HAP-1 (cell line): ENCODE measurements at regions not wholly inside any gene's neighbourhood (a gene's known extent, or its start where the extent isn't known, plus 50 kb on each side); places are given as distances from the start of the nearest gene placed in this dataset.

ENCODE experiments used
- DNase-seq, 2 experiments: peaks; one replicate each; pipeline ENCODE4 v3.0.0-alpha.2; 2016 to 2020; ENCODE audit warnings: low spot score in 2 of 2
- H3K27me3 ChIP-seq: fragments of 250-450 bp; sonication (Bioruptor Pico); 2 replicates; pipeline ENCODE4 v1.5.1; 2020; ENCODE audit warnings: low read depth, mild to moderate bottlenecking, moderate library complexity
- H3K36me3 ChIP-seq: fragments of 250-450 bp; sonication (Bioruptor Pico); replicated peaks from 2 replicates; pipeline ENCODE4 v1.5.1; 2020; ENCODE audit warnings: mild to moderate bottlenecking
- H3K4me1 ChIP-seq: fragments of 250-450 bp; sonication (Bioruptor Pico); 2 replicates; pipeline ENCODE4 v1.5.1; 2020; ENCODE audit warnings: mild to moderate bottlenecking
- H3K4me3 ChIP-seq: fragments of 250-450 bp; sonication (Bioruptor Pico); 2 replicates; pipeline ENCODE4 v1.5.1; 2020; ENCODE audit warnings: mild to moderate bottlenecking, moderate library complexity
- H3K9me3 ChIP-seq: fragments of 250-450 bp; sonication (Bioruptor Pico); 2 replicates; pipeline ENCODE4 v1.5.1; 2020; ENCODE audit warnings: mild to moderate bottlenecking, moderate library complexity
- in situ Hi-C: fragments of 300-500 bp; cut with MboI; formaldehyde crosslinking; loops from 3 replicates; pipeline ENCODE4 v1.14.3; 2020; ENCODE audit warnings: low sequenced_read_pairs, inconsistent platforms, mixed read lengths

DNA sequence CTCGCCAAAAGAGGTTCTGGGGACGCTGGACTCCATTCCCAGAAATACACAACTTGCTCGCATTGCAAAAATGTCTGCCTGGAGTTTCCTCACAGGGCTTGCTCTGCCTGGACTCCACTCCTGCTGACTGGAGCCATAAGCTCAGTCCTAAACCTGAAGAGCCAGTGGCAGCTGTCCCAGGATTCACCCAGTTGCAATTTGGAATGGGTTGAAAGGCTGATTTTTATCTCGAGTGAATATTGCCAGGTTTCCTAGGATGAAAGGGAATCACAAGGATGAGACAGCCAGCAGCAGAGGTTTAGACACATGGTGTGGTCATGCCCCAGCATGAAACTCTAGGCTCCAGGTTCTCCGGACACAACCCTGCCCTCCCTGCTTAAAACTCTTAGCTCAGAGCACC is 223.3 kb downstream of the BMP7 start:
- no peaks in the 10 kb centered on the region for H3K9me3 ChIP-seq
- DNase-seq = no peak
- in situ Hi-C loops = no loop called here
- H3K4me3 ChIP-seq = no peak overlapping the region
- 0 out of 2 replicates have a peak, but pooled peaks cover 2% of the 10 kb centered on the region for H3K4me1 ChIP-seq
- no peaks in the 10 kb centered on the region for H3K36me3 ChIP-seq
- peaks cover 3% of the 10 kb centered on the region for H3K27me3 ChIP-seq

DNA sequence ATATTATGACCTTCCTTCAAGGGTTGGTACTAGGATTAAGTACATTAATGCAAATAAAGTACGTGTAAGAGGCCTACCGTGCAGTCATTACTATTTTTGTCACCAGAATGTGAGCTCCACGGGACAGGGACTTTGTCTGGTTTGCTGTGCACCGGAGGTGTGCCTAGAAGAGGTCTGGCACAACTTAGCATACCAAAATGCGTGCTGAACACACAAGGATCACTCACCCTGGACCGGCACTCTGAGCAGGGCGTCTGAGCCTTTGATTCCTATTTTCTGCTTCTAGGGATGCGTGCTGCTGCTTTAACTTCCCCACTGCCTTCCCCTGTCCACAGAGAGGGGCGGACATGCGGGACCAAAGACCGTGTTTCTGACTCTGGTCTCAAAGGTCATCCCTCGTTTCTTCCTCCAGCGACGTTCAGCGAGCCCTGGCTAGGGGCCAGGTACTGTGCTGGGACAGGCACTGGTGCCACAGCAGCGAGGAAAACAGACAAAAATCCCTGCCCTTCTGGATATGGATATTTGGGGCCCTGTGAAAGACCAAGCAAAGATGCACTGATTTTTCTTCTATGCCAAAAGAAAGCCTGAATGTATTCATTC is 222.7 kb downstream of the BMP7 start:
- DNase-seq = no peak
- H3K27me3 ChIP-seq = peaks cover 3% of the 10 kb centered on the region
- no peaks in the 10 kb centered on the region for H3K9me3 ChIP-seq
- in situ Hi-C loops = no loop called here
- 0 out of 2 replicates have a peak, but pooled peaks cover 3% of the 10 kb centered on the region for H3K4me1 ChIP-seq
- no peaks in the 10 kb centered on the region for H3K36me3 ChIP-seq
- no peak overlapping the region for H3K4me3 ChIP-seq

DNA sequence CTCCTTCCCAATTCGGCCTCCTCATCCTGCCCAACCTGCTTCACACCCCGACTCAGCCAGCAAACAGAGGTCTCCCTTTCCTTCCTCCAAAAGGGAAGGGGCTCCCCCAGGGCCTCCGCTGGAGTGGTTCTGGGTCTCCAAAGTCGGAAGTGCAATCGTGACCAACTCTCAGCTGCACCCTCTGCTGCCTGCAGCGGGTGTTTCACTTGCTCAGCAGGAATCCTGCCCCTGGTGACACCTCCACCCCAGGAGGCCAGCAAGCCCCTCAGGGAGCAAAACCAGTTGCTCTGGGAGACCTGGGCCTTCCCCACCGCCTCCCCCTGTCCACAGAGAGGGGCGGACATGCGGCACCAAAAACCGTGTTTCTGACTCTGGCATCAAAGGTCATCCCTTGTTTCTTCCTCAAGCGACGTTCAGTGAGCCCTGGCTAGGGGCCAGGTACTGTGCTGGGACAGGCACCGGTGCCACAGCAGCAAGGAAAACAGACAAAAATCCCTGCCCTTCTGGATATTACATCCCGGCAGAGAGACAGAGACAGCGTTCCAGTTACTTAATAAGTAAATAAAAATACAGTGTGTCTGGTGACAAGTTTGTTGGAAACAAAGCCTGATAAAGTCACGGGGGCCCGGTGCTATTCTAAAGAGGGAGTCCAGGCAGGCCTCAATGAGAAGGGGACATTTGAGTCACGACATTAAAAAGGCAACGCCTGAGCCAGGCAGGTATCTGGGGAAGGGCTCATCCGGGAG is 219.0 kb downstream of the BMP7 start:
- in situ Hi-C loops = no loop called here
- no peaks in the 10 kb centered on the region for H3K9me3 ChIP-seq
- no peaks in the 10 kb centered on the region; the same call in 1 of the 2 replicates for H3K27me3 ChIP-seq
- H3K4me3 ChIP-seq = no peak overlapping the region
- no peaks in the 10 kb centered on the region for H3K36me3 ChIP-seq
- peak in 1 of 2 experiments; percentile 32 for DNase-seq
- H3K4me1 ChIP-seq = 0 out of 2 replicates have a peak, but pooled peaks cover 3% of the 10 kb centered on the region

DNA sequence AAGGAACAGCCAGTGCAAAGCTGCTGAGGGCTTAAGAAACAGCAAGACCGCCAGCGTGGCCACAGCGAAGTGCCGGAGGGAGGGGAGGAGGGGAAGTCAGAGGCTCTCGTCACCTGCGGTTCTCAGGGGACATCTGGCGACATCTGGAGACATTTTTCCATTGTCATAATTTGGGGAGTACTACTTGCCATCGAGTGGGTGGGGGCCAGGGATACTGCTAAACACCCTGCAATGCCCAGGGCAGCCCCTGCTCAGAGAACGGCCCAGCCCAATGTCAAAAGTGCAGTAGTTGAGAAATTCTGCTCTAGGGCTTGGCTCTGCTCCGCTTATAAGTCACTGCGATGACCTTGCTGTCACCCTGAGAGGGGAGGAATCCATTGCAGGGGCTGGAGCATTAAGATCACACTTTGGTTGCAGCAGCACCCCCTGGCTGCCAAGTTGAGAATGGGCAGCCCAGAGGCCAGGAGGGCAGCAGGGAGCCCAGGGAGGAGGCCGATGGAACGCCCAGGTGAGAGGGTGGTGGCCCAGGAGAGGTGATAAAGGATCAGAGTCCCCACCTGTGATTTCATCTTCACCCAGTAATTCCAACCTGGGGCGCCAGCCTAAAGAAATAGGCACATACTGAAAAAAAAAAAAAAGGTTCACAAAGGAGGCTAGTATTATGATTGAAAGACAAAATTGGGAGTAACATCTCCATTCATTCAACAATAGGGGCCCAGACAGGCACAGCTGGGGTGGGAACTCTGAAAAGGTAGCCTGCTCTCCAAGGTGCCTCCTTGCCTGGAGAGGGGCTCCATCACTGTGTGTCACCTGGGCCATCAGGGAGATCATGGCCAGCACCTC is 218.2 kb downstream of the BMP7 start:
- DNase-seq = peak; percentile 32 to 73
- 0 out of 2 replicates have a peak, but pooled peaks cover 3% of the 10 kb centered on the region for H3K4me1 ChIP-seq
- H3K27me3 ChIP-seq = no peaks in the 10 kb centered on the region
- in situ Hi-C loops = no loop called here
- H3K9me3 ChIP-seq = no peaks in the 10 kb centered on the region
- H3K4me3 ChIP-seq = no peak overlapping the region
- H3K36me3 ChIP-seq = no peaks in the 10 kb centered on the region

DNA sequence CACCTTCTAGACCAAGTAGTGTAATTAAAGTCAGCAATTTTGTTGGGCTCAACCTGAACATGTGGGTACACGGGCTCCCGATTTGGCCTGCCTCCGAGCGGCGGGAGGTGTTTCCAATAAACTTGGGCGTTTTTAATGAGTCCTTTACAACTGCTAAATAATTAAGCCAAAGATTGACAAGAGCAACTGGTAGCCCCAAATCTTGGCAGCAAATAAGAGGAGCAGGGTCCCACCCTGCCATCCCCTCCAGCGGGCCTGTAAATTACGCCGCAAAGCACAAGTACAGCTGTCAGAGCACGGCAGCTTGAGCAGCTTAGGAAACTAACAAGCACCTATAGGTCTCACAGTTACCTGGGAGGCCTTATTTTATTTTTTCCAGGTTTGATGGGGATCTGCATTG is 217.1 kb downstream of the BMP7 start:
- no peak overlapping the region for H3K4me3 ChIP-seq
- no peaks in the 10 kb centered on the region for H3K27me3 ChIP-seq
- in situ Hi-C loops = no loop called here
- DNase-seq = no peak
- no peaks in the 10 kb centered on the region for H3K36me3 ChIP-seq
- no peaks in the 10 kb centered on the region for H3K9me3 ChIP-seq
- H3K4me1 ChIP-seq = 0 out of 2 replicates have a peak, but pooled peaks cover 3% of the 10 kb centered on the region

DNA sequence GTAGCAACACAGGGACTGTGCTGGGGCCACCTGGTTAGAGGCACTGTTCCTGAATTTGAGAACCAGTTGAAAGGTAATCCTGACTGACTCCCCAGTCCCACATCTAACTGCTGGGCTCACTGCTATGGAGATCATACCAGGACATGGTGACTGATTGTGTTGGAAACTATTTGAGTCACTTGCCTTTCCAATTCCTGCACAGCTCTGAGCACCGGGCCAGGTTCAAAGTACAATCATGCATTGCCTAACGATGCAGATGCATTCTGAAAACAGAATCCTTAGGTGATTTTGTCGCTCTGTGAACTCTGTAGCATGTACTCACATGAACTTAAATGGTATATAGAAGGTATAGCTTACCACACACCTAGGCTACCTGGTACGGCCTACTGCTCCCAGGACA is 215.3 kb downstream of the BMP7 start:
- 0 out of 2 replicates have a peak, but pooled peaks cover 3% of the 10 kb centered on the region for H3K4me1 ChIP-seq
- no peak overlapping the region for H3K4me3 ChIP-seq
- DNase-seq = no peak
- H3K9me3 ChIP-seq = no peaks in the 10 kb centered on the region
- H3K27me3 ChIP-seq = no peaks in the 10 kb centered on the region
- no peaks in the 10 kb centered on the region for H3K36me3 ChIP-seq
- in situ Hi-C loops = no loop called here

DNA sequence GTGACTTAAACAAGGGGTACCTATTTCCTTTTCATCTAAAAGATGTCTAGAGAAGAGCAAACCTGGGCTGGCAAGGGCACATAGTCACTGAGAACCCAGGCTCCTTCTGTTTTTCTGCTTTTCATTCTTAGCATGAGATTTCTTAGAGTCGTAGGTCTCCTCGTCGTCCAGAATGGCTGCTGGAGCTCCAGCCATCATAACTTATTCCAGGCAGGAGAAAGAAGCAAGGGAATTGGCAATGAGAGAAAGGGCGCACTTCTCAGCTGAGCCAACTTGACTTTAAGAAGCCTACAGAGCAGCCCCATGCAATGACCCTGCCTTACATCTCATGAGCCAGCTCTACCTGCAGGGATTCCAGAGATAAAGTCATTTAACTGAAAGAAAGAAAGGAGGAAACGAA is 213.4 kb downstream of the BMP7 start:
- Histone ChIP-seq H3K4me1 (0 out of 2 replicates have a peak, but pooled peaks cover under 1% of the 10 kb centered on the region), H3K36me3 (no peaks in the 10 kb centered on the region), H3K9me3 (no peaks in the 10 kb centered on the region), H3K4me3 (no peak overlapping the region), H3K27me3 (no peaks in the 10 kb centered on the region)
- DNase-seq = no peak
- in situ Hi-C loops = no loop called here

DNA sequence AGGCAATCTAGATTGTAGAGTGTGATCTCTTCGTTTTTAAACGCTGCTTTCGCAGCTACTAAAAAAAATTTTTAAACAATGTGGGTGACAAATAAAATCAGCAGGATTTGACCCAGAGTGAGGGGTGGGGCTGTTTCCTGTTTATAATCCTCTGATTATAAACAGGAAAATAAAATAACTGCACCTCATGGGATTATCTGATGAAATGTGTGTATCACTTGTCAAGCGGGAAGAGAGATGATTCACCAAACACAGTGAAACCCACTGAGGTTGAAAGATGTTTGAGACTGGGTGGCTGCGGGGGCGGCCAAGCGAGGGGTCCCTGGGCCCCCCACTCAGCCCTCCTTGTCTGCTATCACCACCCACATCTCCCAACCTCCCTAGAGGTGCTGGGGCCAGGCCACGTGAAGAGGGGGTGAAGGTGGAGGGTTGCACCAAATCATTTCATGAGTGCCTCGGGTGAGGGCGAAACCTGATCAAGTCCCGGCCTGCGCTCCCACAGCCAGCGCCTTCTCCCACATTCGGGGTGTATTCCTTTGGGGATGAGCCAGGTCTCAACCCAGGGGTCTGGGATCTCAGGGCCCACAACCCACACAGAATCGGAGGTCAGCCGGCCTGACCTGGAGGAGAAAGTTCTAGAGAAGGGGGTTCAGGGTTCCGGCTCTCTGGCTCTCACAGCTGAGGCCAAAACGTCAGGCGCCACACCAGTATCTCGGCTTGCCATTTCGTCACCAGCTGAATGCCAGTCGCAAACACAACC is 212.5 kb downstream of the BMP7 start:
- H3K27me3 ChIP-seq = peaks cover 5% of the 10 kb centered on the region
- no peak overlapping the region for H3K4me3 ChIP-seq
- H3K4me1 ChIP-seq = no peaks in the 10 kb centered on the region
- H3K36me3 ChIP-seq = no peaks in the 10 kb centered on the region
- DNase-seq = no peak
- no peaks in the 10 kb centered on the region for H3K9me3 ChIP-seq
- in situ Hi-C loops = no loop called here

DNA sequence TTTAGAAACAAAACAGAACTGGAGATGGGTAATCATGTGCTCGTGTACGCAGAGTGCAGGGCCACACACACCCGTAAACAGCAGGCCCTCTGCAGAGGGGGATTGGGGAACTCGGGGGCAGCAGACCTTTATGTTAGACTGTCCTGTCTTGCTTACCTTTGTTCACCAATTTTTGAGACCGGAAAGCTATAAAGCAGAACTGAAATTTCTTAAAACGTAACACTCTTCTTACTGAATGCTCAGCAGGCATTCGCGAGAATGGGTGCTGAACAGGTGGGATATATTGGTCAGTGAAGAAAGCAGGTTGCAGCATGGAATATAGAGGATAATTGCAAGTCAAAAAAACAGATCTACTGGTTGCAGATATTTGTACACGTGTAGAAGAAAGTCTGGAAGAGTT is 211.1 kb downstream of the BMP7 start:
- Histone ChIP-seq H3K27me3 (peaks cover 12% of the 10 kb centered on the region), H3K4me3 (no peak overlapping the region), H3K4me1 (no peaks in the 10 kb centered on the region), H3K36me3 (no peaks in the 10 kb centered on the region), H3K9me3 (no peaks in the 10 kb centered on the region)
- in situ Hi-C loops = no loop called here
- DNase-seq = no peak

DNA sequence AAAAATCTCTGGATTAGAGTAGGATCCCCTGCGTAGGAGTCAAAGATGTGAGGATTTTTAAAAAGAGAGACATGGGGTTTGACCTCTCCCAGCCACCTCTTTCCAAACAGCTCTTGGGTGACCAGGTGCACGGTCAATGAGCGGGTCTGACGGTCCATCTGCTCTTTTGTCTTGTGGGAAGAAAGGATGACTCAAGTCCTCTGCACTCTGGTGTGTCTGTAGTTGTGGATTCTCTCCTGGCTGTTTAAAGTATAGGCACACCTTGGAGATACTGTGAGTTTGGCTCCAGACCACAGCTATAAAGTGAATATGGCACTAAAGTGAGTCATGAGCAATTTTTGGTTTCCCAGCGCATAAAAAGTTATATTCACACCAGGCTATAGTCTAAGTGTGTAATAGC is 209.8 kb downstream of the BMP7 start:
- Histone ChIP-seq H3K36me3 (no peaks in the 10 kb centered on the region), H3K9me3 (no peaks in the 10 kb centered on the region), H3K4me1 (no peaks in the 10 kb centered on the region), H3K4me3 (no peak overlapping the region), H3K27me3 (peaks cover 12% of the 10 kb centered on the region)
- in situ Hi-C loops = no loop called here
- no peak for DNase-seq

DNA sequence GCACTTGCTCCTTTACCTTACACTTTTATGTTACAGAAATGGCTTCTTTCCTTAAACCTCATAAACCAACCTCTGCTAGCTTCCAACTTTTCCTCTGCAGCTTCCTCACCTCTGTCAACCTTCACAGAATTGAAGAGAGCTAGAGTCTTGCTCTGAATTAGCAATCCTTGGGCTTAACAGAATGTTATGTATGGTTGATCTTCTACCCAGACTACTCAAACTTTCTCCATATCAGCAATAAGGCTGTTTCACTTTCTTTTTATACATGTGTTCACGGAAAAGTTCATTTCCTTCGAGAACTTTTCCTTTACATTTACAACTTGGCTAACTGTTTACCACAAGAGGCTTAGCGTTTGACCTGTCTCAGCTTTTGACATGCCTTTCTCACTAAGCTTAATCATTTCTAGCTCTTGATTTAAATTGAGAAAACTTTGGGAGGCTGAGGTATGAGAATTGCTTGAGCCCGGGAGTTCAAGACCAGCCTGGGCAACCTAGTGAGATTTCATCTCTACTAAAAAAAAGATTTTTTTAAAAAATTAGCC is 207.3 kb downstream of the BMP7 start:
- no peak for DNase-seq
- in situ Hi-C loops = no loop called here
- no peaks in the 10 kb centered on the region for H3K9me3 ChIP-seq
- no peaks in the 10 kb centered on the region for H3K4me1 ChIP-seq
- peaks cover 12% of the 10 kb centered on the region for H3K27me3 ChIP-seq
- H3K4me3 ChIP-seq = no peak overlapping the region
- no peaks in the 10 kb centered on the region for H3K36me3 ChIP-seq

DNA sequence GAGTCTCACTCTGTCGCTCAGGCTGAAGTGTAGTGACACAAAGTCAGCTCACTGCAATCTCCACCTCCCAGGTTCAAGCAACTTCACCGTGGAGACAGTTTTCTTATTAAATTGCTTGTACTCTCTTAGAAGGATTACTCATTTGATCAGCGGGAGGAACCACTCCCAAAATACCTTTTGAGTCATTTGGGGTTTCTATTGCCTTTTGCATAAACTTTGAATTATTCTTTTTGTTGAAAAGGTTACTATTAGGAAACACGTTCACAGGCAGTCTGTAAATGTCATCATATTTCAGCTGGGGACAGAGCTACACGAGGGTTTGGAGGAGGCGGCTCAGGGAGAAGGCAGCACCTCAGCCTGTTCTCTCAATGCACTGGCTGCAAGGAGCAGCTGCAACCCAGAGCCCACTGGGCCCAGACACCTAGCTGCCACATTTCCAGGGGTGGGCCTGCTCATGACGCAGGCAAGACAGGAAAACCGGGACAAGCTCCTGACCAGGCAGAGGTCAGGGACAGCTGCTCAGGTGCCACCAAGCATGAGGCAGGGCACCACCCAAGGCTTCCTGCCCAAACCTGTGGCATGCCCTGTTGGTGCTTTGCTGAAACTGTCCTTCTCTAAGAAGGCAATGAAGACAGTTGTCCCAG is 205.9 kb downstream of the BMP7 start:
- H3K4me1 ChIP-seq = no peaks in the 10 kb centered on the region
- in situ Hi-C loops = no loop called here
- no peak for DNase-seq
- H3K27me3 ChIP-seq = peaks cover 12% of the 10 kb centered on the region
- no peaks in the 10 kb centered on the region for H3K36me3 ChIP-seq
- no peak overlapping the region for H3K4me3 ChIP-seq
- H3K9me3 ChIP-seq = no peaks in the 10 kb centered on the region
